GM21528 (cell line): ENCODE measurements at regions not wholly inside any gene's neighbourhood (a gene's known extent, or its start where the extent isn't known, plus 50 kb on each side); places are given as distances from the start of the nearest gene placed in this dataset.

ENCODE experiments used
- ATAC-seq: cut with Tn5 transposase; IDR thresholded peaks from one replicate; pipeline ENCODE4 v1.9.1; 2021; ENCODE audit warnings: mild to moderate bottlenecking, moderate library complexity; ENCODE audit not compliant: unreplicated experiment, low FRiP score

DNA sequence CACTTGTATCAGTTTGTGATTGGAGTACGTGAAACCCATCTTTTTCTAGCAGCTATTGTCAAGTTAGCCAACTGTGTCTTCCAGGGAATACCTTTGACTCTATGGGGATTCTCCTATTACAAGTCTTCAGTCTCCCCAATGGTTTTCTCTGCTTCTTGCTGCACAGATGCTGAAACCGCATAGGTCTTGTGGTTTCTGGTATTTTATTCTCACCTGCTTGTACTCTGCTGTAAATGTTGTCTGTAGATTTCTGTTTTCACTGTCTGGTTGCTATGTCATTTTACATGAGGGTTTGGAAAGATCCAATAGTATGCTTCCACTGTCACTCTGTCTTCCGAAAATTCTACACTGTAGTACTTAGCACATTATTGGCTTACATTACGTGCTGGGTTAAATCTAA is 1196.9 kb upstream of the C9orf72 start:
- no peak for ATAC-seq

DNA sequence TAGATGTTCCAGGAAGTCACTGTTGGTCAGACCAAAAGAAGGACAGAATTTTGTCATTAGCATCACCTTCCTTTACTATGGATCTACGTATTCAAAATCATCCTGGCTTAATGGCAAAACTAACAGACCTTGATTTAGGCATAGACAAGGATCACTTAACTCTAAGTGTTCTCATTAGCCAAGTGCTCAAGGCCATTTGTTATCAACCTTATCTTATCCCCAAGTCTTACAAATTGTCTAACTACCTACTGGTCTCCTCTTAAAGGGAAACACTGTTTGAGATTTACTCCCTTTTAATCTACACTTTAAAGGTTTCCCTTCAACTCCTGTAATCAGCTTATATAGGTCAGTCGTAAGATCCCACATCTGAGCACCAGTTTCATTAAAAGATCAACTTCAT is 1197.5 kb upstream of the C9orf72 start:
- ATAC-seq, result no peak

DNA sequence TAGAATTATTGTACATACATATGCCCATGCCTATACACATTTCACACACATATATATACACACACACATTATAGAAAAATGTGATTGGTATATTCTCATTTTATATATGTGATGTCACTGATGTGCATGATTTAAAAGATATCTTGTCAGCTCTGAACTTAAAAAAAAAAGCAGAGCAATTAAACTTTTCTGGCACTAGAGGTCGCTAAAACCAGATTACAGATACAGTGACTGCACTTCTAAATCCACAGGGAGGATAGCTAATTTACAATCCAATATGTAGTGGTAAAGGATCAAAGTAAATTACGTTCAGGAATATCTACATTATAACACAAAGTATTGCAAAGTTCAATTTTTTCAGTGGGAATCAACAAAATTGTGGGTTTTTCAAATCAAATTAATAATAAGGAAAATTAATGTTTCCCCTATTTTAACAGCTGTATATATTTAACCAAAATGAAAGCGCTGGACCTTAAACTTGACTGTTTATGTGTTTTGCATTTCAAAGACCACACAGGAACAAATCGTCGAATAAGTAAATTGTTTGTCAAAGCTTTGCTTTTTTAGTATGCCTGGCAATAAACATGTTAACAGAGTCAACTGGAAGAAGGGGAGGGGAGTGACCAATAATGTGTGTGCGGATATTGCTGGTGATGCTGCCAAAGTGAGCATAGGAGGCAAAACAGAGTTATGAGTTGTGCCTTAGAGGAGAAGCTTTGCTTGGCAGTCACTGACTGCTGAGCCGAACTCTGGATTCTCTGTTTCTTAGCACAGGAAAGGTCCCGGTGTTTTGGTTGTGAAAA is 1201.4 kb upstream of the C9orf72 start:
- ATAC-seq, result no peak

DNA sequence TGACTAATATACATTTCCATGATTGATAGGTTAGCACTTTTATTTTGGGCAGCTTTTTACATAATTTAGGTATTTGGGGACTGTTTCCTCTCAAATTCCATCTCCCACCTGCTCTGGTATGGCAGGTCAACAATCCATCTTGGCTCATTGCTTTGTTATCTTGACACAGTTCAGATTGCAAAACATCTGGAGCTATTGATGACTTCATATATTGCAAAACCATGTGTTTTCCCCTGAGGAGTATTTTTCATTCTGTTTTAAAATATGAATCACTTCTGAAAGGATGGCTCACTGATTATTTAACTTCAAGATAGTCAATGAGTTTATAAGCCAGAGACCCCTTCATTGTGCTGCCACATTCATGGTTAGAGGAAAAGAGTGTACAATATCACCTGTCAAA is 1206.0 kb upstream of the C9orf72 start:
- ATAC-seq, result no peak

DNA sequence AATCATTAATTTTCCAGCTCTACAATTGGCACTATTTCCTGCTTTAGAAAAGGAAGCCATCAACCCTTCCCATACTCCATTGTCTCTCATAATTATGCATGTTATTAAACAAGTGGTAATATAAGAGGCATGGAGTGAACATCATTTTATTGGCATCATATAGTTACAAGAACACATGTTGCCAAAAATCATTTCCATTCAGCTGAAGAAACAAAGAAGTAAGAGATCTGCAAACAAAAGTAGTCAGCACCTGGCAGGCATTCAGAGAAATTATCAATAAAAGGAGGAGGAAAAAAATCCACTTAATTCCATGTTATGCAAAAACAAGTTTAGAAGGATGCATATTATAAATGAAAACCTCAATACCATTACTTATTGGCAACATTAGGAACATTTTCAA is 1208.2 kb upstream of the C9orf72 start:
- no peak for ATAC-seq

DNA sequence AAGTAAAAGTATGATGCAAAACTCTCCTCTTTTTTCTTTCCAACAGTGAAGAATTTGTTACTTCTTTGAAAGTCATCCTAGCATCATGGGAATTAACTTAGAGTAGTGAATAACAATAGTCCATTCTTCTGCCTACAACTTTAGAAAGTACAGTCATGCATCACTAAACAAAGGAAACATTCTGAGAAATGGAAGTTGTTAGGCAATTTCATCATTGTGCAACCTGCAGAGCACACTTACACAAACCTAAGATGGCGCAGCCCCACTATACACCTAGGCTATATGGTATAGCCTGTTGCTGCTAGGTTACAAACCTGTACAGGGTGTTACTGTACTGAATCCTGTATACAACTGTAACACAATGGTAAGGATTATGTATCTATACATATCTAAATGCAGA is 1209.3 kb upstream of the C9orf72 start:
- ATAC-seq, result no peak

DNA sequence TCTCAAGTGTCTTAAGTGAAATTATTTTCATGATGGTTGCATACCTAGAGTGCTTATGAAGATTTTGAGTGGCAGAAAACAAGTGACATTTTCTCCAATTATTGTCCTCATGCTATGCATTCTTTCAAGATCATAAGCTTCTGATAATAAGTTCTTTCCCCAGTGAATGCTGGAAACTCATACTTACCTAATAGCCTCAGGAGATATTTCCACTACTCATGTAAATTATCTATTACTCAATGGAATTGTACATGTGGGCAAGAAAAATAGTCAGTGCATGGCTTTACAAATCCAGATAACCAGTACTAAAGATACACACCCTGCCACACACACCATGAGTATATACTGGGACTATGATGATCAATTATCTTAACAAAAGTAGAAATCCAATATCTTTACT is 1219.4 kb upstream of the C9orf72 start:
- no peak for ATAC-seq

DNA sequence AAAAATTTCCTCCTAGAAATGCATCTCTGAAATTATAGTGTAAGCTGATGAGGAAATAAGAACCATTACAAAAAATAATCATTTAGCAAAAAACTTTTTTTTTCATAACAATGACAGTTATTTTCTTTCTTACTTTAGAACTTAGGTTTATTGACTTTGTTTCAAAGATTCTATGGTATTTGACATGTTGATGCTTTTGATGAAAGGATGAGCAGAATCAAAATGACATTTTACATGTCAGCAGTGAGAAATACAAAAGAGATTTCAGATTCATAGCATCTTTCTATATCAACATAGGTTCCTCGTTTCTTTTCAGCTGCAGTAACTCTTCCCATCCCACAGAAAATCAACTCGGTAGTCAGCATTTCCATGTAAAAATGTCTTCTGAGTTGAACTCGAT is 1226.6 kb upstream of the C9orf72 start:
- no peak for ATAC-seq

DNA sequence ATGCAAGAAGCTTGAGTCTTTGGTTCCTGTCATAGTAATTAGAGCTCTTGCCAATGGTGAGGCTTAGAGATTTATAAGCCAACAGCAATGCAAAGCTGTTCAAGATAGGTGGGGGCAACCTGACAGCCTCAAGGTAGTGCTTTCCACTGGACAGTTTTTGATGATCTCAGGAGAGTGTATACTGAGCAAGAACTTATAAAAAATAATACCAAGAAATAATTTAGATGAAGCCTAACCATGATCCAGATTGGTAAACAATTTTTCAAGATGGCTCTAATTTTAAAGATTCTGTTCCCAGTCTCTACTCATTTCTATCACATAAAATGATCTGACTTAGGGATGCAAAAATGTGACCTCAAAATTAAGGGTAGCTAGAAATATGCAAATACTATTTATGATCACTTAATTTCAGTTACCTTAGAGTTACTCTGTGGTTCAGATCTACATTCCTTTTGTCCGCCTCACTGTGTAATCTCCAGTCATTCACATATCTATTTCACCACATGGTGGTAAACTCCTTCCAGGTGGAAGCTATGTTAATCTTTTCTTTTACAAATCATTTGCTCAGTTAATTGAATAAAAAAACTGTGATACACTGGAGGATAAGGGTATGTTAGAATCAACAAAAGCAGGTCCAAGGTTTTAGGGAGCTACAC is 1228.0 kb upstream of the C9orf72 start:
- ATAC-seq, result no peak

DNA sequence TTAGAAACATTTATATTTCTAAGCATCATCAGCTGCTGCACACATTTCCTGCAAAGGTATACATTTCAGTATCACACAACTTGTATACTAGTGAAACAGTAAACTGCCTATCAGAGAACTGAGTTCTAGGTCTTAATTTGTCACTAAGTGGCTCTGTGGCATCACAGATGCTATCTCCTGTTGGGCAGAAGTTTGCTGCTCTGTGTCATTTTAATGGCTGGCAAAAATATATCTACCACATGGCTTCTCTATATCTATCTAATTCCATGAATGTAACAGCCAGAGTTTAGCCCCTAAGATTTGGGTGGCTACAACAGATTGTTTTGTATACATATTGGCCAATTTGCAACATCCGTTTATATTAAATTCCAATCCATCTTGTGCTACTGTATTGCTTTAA is 1231.9 kb upstream of the C9orf72 start:
- ATAC-seq, result no peak

DNA sequence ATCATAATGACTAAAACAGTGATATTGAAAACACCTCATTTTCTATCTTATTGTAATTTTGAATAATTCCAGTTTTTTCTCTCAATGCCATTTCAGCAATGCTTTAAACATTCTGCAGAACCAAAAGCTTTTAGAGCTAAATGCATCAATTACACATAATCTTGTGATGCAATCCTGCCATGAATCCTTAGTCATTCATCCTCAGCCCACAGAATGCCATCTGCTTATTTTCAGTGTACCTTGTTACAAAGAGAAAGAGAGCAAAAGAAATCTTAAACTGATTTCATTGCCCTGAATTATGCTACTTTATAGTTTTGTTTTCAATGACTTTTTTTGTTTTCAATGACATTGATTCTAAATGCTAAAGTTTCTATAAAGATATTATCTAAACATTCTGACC is 1234.8 kb upstream of the C9orf72 start:
- ATAC-seq, result no peak

DNA sequence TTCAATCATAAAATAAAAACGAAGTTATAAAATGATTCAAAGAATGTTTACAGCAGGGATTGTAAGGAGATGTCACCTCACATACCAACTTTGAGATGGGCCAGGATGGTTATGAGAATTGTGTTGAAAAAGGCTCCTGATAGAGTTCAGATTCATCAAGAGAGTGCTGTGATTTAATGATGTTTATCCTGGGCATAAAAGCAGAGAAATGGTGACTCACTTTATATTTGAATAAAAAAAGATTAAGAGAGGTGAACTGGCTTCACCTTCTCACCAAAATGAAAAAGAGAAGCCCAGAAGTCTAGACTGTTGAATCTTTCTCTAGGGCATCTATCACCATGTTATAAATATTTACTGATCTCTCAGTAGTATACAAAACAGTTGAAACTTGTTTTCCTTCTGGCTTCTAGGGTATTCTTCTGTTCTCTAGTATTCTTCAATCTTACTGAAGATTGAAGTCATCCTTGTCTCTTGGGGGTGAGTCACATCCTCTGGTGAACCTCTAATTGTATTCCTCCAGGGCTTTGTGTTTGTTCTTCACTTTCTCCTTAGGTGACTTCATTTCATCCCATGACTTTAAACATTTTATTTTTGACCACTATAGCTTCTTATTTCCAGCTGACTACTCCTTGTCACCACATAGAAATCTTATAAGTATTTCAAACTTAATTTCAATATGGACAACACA is 1237.3 kb upstream of the C9orf72 start:
- no peak for ATAC-seq

DNA sequence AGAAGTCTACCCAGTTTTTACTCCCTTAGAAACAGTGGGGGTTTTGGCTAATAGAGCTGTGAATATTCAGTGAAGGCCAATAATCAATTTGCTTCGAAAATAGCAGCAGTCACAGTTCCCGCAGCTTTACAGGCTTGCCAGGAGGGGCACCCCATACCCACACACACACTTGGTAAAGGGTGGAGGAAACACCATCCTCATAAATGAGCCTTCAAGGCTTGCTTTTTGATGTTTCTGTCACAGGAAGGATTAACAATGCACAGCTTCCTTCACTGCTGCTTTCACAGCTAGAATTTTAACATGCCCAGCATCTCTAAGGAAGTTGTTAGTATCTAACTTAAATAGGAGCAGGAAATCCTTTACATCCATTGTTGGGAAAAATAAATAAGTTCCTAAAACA is 1247.5 kb upstream of the C9orf72 start:
- ATAC-seq, result no peak

DNA sequence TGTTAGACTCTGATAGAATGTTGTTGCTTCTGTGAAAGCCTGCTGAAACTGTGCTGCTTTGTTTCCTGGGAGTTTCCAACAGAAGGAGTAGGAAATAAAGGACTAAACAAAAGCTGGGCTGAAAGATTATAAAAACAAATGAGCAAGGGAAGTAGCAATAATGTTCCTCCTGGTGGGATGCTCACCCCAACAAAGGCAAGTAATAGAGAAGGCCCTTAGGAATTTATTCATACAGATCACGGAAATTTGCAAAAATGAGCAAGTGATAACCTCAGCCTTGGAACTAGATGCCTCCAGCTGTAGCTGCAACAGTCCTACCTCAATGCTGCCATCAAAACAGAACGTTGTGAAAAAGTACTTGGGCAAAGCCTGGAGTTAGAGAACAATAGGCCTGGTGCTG is 1248.0 kb upstream of the C9orf72 start:
- no peak for ATAC-seq

DNA sequence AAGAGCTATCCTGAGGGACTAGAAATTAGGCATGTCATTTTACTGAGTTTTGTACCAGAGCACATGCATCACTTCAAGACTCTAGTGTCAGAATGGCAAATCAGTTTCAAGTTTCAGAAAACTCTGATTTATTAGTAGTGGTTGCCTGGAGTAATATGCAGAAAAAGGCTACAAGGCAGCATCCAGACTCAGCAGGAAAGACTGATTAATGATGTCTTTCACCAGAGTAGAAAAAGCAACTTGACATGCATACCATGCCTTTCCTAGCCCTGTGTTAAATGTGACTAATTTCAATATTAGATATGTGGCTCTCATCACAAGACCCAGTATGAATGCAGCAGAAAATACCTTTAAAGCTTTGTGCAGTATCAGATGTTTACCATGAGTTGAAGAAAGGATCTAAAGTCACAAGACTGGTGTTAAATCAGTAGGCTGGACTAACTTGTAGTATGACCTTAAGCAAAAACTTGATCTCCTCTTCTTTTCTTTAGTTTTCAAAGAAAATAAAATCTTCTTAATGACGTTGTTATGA is 1251.2 kb upstream of the C9orf72 start:
- no peak for ATAC-seq

DNA sequence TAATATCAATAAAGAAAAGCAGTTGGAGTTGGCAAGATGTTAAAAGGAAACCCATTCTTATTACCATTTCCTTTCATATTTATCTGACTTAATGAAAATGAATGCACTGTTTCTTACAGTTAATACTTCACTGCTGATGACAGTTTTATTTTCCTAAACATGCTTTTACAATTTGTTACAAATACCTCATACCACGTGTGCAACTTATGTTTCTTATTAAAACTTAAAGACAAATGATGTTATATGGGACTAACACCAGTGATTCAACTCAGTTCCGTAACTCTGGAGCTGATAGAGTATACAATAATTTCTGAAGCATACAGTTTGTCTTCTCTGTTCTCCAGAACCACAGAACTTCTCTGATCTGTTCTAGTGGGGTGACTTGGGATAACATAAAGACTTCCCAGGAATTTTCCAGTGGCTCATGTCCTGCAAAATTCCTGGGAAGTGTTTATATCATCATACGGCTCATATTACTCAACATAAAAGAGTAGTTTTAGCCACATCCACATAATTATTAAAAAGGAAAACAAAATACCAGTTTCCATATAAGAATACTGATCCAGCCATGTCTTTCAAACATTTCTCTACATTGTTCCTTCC is 1259.0 kb upstream of the C9orf72 start:
- no peak for ATAC-seq

DNA sequence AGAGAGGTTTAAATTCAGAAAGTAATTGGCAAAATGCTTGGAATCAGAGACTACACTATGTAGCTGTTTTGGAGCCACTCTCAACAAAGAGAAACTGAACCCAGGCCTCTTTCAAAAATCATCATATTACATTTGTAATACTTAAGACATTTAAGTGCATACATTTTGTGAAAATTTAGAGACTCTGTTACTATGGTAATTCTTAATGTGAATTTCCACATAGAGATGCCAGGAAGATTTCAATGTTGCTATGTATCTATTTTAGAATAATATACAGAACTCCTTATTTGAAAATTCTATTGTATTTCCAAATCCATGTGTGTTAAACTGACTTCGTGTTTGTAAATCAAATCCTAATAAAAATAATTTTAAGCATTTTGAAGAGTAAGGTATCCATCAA is 1260.9 kb upstream of the C9orf72 start:
- ATAC-seq, result no peak

DNA sequence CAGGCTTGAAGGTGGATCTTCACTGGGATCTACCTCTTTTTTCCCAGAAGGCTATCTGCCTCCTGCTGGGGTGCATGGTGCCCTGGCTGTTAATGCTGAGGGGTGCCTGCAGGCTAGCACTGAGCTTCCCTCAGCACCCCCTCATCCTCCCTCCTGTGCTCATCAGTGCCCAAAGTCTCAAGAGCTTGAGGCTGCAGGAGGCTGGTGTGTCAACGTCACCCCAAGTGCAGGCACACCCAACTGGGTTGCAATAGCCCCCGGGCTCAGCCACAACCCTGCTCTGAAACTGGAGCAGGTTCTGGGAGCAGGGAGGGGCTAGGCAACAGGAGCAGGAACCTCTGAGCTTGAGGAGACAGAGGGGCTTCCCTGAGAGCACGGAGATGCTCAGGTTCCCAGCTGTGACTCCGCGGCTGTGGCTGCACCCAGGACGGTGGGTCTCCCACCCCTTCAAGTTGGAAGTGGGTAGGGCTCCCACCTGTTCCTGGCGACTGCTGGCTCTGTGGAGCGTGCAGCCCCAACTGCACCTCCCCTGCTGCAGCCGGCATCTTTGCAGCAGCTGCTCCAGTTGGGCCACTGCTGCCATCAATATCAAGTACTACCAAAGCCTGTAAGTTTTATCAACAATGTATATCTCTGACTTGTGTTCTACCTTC is 1266.6 kb upstream of the C9orf72 start:
- ATAC-seq, result no peak

DNA sequence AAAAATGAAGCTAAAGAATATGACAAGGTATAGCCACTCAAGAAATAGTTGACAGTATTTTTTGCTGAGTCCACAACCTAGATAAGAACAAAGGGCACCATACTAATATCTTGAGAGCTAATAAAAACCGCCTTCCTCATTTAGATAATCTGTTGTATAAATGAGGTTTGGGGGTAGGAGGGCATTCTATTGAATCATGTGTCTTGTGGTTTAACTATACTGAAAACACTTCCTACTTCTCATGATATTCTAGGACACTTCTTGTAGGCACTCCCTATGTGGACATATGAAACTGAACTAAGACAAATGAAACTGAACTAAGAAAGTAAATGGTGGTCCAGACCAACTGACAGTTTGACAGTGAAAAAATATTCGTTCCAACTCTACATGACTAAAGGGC is 1268.5 kb upstream of the C9orf72 start:
- no peak for ATAC-seq

DNA sequence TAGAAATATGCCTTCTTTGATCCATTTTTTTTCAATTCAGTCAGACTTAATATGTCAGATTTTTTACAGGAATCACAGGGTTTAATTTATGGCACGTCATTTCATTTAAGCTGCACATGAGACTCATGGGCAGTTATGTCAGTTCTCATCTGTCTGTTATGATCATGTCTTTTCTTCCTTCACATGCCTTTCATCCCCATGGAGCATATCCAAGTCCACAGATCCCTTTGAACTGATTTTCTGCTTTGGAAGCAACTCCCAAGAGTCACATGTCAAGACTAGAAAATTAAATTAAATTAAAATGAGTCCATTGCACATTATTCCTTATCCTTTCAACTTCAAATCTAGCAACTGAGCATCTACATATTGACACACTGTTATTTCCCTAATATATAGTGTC is 1274.0 kb upstream of the C9orf72 start:
- ATAC-seq, result no peak

DNA sequence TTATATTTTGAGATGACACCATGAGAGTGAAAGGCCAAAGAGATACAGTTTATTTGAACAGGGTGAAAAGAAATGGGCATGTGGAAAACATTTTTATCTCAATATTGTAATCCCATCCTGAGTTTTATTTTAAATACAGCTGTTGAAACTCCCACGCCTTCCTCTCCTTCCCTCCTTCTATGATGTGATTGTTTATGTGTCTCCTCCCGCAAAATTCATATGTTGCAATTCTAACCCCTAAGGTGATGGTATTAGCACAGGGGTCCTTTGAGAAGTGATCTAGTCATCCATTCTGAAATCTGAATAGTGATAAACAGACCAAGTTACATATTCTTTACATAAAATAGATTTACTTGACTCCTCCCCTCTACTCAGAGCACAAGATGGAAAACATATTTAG is 1275.4 kb upstream of the C9orf72 start:
- no peak for ATAC-seq
